Cardiac fibroblast (primary cell): ENCODE measurements at regions not wholly inside any gene's neighbourhood (a gene's known extent, or its start where the extent isn't known, plus 50 kb on each side); places are given as distances from the start of the nearest gene placed in this dataset.
"Not testable (repeated sequence)": the region's sequence is repeated elsewhere in the genome, so short reads cannot be mapped to it uniquely, and the experiment has no call there.

ENCODE experiments used
- DNase-seq, 2 donors: peaks; one replicate each; pipeline versions ENCODE4 v3.0.0 to v3.0.0-alpha.2; 2010; ENCODE audit warnings: low read depth in 2 of 2
- H3K4me3 ChIP-seq, 2 donors: replicated peaks in 1 of 2; 1 replicate in 1 of 2; 2 replicates in 1 of 2; pipeline ENCODE4 v1.5.1; 2011; ENCODE audit warnings: low read depth in 2 of 2, low read length in 2 of 2, mild to moderate bottlenecking in 2 of 2, moderate library complexity in 1 of 2
- CTCF ChIP-seq: IDR thresholded peaks from one replicate; pipeline ENCODE4 v1.5.1; 2011; ENCODE audit warnings: low read depth, mild to moderate bottlenecking, low read length, inconsistent platforms

- no peak for TF ChIP-seq CTCF
- peak in 1 of 2 donors; percentile 13 for DNase-seq
- H3K4me3 ChIP-seq, result no peak overlapping the region
These were observed 148.7 kb upstream of the RANBP3L start for GRCh38 chr5:36450229-36451014.

GRCh38 chr5:36452424-36453006, 150.8 kb upstream of the RANBP3L start:
- DNase-seq, result no peak
- TF ChIP-seq CTCF, result no peak

GRCh38 chr5:36457511-36458270, 148.7 kb upstream of the SLC1A3 start:
- H3K4me3 ChIP-seq, result no peak overlapping the region
- DNase-seq, result peak; percentile 61 to 70
- no peak for TF ChIP-seq CTCF

More at GRCh38 chr5:36452424-36453006, 150.8 kb upstream of the RANBP3L start:
- H3K4me3 ChIP-seq, result no peak overlapping the region

- DNase-seq, result no peak
- H3K4me3 ChIP-seq, result no peak overlapping the region
- TF ChIP-seq CTCF, result no peak
These were observed 147.7 kb upstream of the SLC1A3 start for GRCh38 chr5:36458746-36459145.

- no peak for DNase-seq
- peak; percentile 20 for TF ChIP-seq CTCF
- no peak overlapping the region for H3K4me3 ChIP-seq
These were observed 146.9 kb upstream of the SLC1A3 start for GRCh38 chr5:36459176-36460135.

GRCh38 chr5:36462295-36463021, 143.9 kb upstream of the SLC1A3 start:
- no peak for TF ChIP-seq CTCF
- DNase-seq, result peak in 1 of 2 donors; percentile 9
- H3K4me3 ChIP-seq, result no peak overlapping the region

GRCh38 chr5:36475942-36476341, 130.5 kb upstream of the SLC1A3 start:
- not testable (repeated sequence) for H3K4me3 ChIP-seq, DNase-seq
